ENCODE measurements at regions not wholly inside any gene's neighbourhood (a gene's known extent, or its start where the extent isn't known, plus 50 kb on each side); places are given as distances from the start of the nearest gene placed in this dataset.

- Histone ChIP-seq H3K27ac (ENCODE audit: low read depth in 1 of 2, low read length in 2 of 2) (no peak overlapping the region), H3K9ac (ENCODE audit: low read depth in 1 of 2, low read length in 2 of 2) (no peak overlapping the region), H3K4me1 (ENCODE audit: control insufficient read depth in 4 of 4, insufficient read depth in 4 of 4, low read length in 3 of 4) (no peaks in the 10 kb centered on the region), H3K9me3 (ENCODE audit: control insufficient read depth in 4 of 4, low read length in 3 of 4) (no peaks in the 10 kb centered on the region), H3K36me3 (ENCODE audit: control insufficient read depth in 4 of 4, insufficient read depth in 3 of 4, low read depth in 1 of 4, low read length in 3 of 4) (no peaks in the 10 kb centered on the region), H3K27me3 (ENCODE audit: control insufficient read depth in 4 of 4, insufficient read depth in 4 of 4, low read length in 3 of 4) (no peaks in the 10 kb centered on the region), H3K4me3 (ENCODE audit: low read depth in 1 of 3, low read length in 3 of 3) (no peak overlapping the region)
- WGBS, result 98% methylated on average over 3 of the region's 3 CpGs
- TF ChIP-seq TAF1 (conservative IDR thresholded peaks at IDR 0.05) (no peak), FOXA1 (IDR thresholded peaks at IDR 0.05) (no peak), RXRA (IDR thresholded peaks at IDR 0.05) (no peak), FOXA2 (IDR thresholded peaks at IDR 0.05) (no peak), NR2F2 (IDR thresholded peaks at IDR 0.05) (no peak), JUND (IDR thresholded peaks at IDR 0.05) (no peak), RAD21 (IDR thresholded peaks at IDR 0.05) (no peak), HNF4G (IDR thresholded peaks at IDR 0.05) (no peak), YY1 (IDR thresholded peaks at IDR 0.05) (no peak), ATF3 (IDR thresholded peaks at IDR 0.05) (no peak), GABPA (IDR thresholded peaks at IDR 0.05 in 1 of 2, conservative IDR thresholded peaks at IDR 0.05 in 1 of 2) (no peak), EGR1 (IDR thresholded peaks at IDR 0.05; ENCODE audit: low read depth in 2 of 2) (no peak), SP1 (IDR thresholded peaks at IDR 0.05) (no peak), HNF4A (conservative IDR thresholded peaks at IDR 0.05) (no peak)
- TF ChIP-seq, protein P1, sequence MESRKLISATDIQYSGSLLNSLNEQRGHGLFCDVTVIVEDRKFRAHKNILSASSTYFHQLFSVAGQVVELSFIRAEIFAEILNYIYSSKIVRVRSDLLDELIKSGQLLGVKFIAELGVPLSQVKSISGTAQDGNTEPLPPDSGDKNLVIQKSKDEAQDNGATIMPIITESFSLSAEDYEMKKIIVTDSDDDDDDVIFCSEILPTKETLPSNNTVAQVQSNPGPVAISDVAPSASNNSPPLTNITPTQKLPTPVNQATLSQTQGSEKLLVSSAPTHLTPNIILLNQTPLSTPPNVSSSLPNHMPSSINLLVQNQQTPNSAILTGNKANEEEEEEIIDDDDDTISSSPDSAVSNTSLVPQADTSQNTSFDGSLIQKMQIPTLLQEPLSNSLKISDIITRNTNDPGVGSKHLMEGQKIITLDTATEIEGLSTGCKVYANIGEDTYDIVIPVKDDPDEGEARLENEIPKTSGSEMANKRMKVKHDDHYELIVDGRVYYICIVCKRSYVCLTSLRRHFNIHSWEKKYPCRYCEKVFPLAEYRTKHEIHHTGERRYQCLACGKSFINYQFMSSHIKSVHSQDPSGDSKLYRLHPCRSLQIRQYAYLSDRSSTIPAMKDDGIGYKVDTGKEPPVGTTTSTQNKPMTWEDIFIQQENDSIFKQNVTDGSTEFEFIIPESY (IDR thresholded peaks at IDR 0.05), result no peak
- TF ChIP-seq, protein P2, sequence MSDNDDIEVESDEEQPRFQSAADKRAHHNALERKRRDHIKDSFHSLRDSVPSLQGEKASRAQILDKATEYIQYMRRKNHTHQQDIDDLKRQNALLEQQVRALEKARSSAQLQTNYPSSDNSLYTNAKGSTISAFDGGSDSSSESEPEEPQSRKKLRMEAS (IDR thresholded peaks at IDR 0.05), result no peak
- TF ChIP-seq, protein P3, sequence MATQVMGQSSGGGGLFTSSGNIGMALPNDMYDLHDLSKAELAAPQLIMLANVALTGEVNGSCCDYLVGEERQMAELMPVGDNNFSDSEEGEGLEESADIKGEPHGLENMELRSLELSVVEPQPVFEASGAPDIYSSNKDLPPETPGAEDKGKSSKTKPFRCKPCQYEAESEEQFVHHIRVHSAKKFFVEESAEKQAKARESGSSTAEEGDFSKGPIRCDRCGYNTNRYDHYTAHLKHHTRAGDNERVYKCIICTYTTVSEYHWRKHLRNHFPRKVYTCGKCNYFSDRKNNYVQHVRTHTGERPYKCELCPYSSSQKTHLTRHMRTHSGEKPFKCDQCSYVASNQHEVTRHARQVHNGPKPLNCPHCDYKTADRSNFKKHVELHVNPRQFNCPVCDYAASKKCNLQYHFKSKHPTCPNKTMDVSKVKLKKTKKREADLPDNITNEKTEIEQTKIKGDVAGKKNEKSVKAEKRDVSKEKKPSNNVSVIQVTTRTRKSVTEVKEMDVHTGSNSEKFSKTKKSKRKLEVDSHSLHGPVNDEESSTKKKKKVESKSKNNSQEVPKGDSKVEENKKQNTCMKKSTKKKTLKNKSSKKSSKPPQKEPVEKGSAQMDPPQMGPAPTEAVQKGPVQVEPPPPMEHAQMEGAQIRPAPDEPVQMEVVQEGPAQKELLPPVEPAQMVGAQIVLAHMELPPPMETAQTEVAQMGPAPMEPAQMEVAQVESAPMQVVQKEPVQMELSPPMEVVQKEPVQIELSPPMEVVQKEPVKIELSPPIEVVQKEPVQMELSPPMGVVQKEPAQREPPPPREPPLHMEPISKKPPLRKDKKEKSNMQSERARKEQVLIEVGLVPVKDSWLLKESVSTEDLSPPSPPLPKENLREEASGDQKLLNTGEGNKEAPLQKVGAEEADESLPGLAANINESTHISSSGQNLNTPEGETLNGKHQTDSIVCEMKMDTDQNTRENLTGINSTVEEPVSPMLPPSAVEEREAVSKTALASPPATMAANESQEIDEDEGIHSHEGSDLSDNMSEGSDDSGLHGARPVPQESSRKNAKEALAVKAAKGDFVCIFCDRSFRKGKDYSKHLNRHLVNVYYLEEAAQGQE (IDR thresholded peaks at IDR 0.05), result no peak
- TF ChIP-seq, protein P4, sequence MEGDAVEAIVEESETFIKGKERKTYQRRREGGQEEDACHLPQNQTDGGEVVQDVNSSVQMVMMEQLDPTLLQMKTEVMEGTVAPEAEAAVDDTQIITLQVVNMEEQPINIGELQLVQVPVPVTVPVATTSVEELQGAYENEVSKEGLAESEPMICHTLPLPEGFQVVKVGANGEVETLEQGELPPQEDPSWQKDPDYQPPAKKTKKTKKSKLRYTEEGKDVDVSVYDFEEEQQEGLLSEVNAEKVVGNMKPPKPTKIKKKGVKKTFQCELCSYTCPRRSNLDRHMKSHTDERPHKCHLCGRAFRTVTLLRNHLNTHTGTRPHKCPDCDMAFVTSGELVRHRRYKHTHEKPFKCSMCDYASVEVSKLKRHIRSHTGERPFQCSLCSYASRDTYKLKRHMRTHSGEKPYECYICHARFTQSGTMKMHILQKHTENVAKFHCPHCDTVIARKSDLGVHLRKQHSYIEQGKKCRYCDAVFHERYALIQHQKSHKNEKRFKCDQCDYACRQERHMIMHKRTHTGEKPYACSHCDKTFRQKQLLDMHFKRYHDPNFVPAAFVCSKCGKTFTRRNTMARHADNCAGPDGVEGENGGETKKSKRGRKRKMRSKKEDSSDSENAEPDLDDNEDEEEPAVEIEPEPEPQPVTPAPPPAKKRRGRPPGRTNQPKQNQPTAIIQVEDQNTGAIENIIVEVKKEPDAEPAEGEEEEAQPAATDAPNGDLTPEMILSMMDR (IDR thresholded peaks at IDR 0.05; ENCODE audit: low read depth, low read length, missing input control), result no peak
- DNase-seq (ENCODE audit: low spot score), result no peak
Measured at GRCh38 chr2:128540670-128541069, 222.0 kb upstream of the HS6ST1 start.

All from liver (tissue), 8 donors.